H1 (cell line): ENCODE measurements at regions not wholly inside any gene's neighbourhood (a gene's known extent, or its start where the extent isn't known, plus 50 kb on each side); places are given as distances from the start of the nearest gene placed in this dataset.

Experiments used
- NRF1 ChIP-seq: IDR thresholded peaks from 2 replicates; pipeline ENCODE4 v1.6.1; 2011; ENCODE audit warnings: mild to moderate bottlenecking, low read depth, low read length, improper control_type of control experiment
- SIN3A ChIP-seq, 2 experiments: IDR thresholded peaks in 1 of 2; conservative IDR thresholded peaks in 1 of 2; 2 replicates each; pipeline ENCODE4 v1.6.1; 2011 to 2012; ENCODE audit warnings: low read length in 2 of 2, improper control_type of control experiment in 1 of 2, low read depth in 1 of 2, mild to moderate bottlenecking in 1 of 2
- SP2 ChIP-seq: IDR thresholded peaks from 2 replicates; pipeline ENCODE4 v1.6.1; 2012; ENCODE audit warnings: mild to moderate bottlenecking, low read length, inconsistent platforms
- TEAD4 ChIP-seq: IDR thresholded peaks from 2 replicates; pipeline ENCODE4 v1.6.1; 2012; ENCODE audit warnings: low read depth, low read length, inconsistent platforms, mixed read lengths

DNA sequence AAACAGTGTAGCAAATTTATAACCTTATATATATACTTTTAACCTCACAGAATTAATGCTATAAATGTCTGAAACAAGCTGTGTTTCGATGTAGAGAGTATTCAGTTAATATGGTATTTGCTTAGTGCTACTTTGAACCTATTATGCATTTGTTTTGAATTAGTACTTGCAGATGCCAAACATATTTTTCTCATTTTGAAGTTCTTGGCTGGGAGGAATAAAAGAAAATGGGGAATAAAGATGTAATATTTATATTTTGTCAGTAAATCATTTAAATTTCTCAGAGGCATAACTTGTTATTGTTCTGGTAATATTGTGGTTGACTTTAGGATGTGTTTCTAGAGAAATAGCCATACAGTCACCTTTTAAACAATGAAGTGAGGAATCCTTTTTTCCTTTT lies 175.9 kb upstream of the IZUMO3 start (continued):
- TF ChIP-seq SIN3A (conservative IDR thresholded peaks at IDR 0.05 in 1 of 2, IDR thresholded peaks at IDR 0.05 in 1 of 2; ENCODE audit: low read depth in 1 of 2, low read length in 2 of 2) (no peak), TEAD4 (no peak), SP2 (no peak), NRF1 (no peak)
